HepG2 (cell line): ENCODE measurements at regions not wholly inside any gene's neighbourhood (a gene's known extent, or its start where the extent isn't known, plus 50 kb on each side); places are given as distances from the start of the nearest gene placed in this dataset.
"Not testable (repeated sequence)": the region's sequence is repeated elsewhere in the genome, so short reads cannot be mapped to it uniquely, and the experiment has no call there.

Source experiments
- ATAC-seq: fragments of 200-7000 bp; cut with Tn5 transposase; 3 replicates; pipeline ENCODE4 v1.9.1; 2020; ENCODE audit warnings: mild to moderate bottlenecking, moderate library complexity
- BruUV-seq: library from RNA; stranded (reverse); fragments of 400-500 nt; replicated peaks from 2 replicates; lab custom pipeline; 2021; lab: Mats Ljungman, UMichigan
- CTCF ChIA-PET: fragments of 300-600 bp; formaldehyde crosslinking; extraction: SDS; loops from one replicate; lab custom pipeline; 2021; ENCODE audit warnings: low total read pairs, inconsistent platforms, low intra/inter-chr PET ratio; lab: Yijun Ruan, JAX
- POLR2A ChIA-PET: fragments of 350-600 bp; sonication (Branson Sonifier 250); formaldehyde crosslinking; loops from one replicate; lab custom pipeline; 2020; ENCODE audit warnings: antibody characterized with exemption, inconsistent platforms; lab: Yijun Ruan, JAX
- DNase-seq: peaks from one replicate; pipeline ENCODE4 v3.0.0-alpha.2; 2015; ENCODE audit warnings: low spot score
- FAIRE-seq: peaks from 3 replicates; lab custom pipeline; 2011; peaks lifted over from hg19 to GRCh38; lab: Jason Lieb, UNC
- H2AFZ ChIP-seq: one replicate; pipeline ENCODE4 v1.6.1; 2011; ENCODE audit warnings: low read length, inconsistent platforms
- H3K27ac ChIP-seq: fragments of 300-600 bp; 3 replicates; pipeline ENCODE4 v1.8.0; 2011; ENCODE audit warnings: mixed run types, mild to moderate bottlenecking, mixed read lengths, low read length, inconsistent platforms; ENCODE audit not compliant: insufficient read depth; ENCODE audit errors: extremely low read length
- H3K27me3 ChIP-seq, 2 experiments: fragments of 200-600 bp in 1 of 2; 2 replicates in 1 of 2; 3 replicates in 1 of 2; pipeline versions ENCODE4 v1.6.0 to v1.8.0; 2011; ENCODE audit warnings: low read length in 2 of 2, mild to moderate bottlenecking in 2 of 2, moderate library complexity in 2 of 2, inconsistent platforms in 1 of 2; ENCODE audit not compliant: insufficient read depth in 2 of 2, control insufficient read depth in 1 of 2
- H3K36me3 ChIP-seq, 2 experiments: fragments of 200-600 bp in 1 of 2; replicated peaks in 1 of 2; 2 replicates in 1 of 2; 3 replicates in 1 of 2; pipeline versions ENCODE4 v1.5.1 to v1.8.0; 2011; ENCODE audit warnings: low read length in 2 of 2, inconsistent platforms in 1 of 2; ENCODE audit not compliant: insufficient read depth in 2 of 2, control insufficient read depth in 1 of 2
- H3K4me1 ChIP-seq: 2 replicates; pipeline ENCODE4 v1.5.1; 2012; ENCODE audit warnings: low read length, inconsistent platforms; ENCODE audit not compliant: insufficient read depth
- H3K4me2 ChIP-seq: 2 replicates; pipeline ENCODE4 v1.6.0; 2011; ENCODE audit warnings: low read depth, low read length, inconsistent platforms
- H3K4me3 ChIP-seq, 3 experiments: fragments of 200-600 bp in 1 of 3; sonication (generic), shearing (Covaris generic) in 1 of 3; replicated peaks in 1 of 3; 2 replicates each; pipeline ENCODE4 v1.5.1; 2011 to 2016; ENCODE audit warnings: low read length in 3 of 3, inconsistent platforms in 2 of 3, low read depth in 2 of 3, mild to moderate bottlenecking in 2 of 3, control low read depth in 1 of 3, mixed read lengths in 1 of 3; ENCODE audit not compliant: insufficient read depth in 1 of 3
- H3K79me2 ChIP-seq: one replicate; pipeline ENCODE4 v1.6.1; 2011; ENCODE audit warnings: low read length, inconsistent platforms; ENCODE audit not compliant: insufficient read depth
- H3K9ac ChIP-seq: 2 replicates; pipeline ENCODE4 v1.6.0; 2011; ENCODE audit warnings: mild to moderate bottlenecking, low read depth, low read length, inconsistent platforms; ENCODE audit not compliant: insufficient read depth
- H3K9me3 ChIP-seq: 2 replicates; pipeline ENCODE4 v1.5.1; 2012; ENCODE audit warnings: mild to moderate bottlenecking, low read length
- H4K20me1 ChIP-seq: 2 replicates; pipeline ENCODE4 v1.6.0; 2011; ENCODE audit warnings: inconsistent platforms, mild to moderate bottlenecking, low read length, moderate library complexity; ENCODE audit not compliant: insufficient read depth
- BHLHE40 ChIP-seq: IDR thresholded peaks from 2 replicates; pipeline ENCODE4 v1.6.1; 2011; ENCODE audit warnings: low read length, improper control_type of control experiment
- DMAP1 ChIP-seq: IDR thresholded peaks from 2 replicates; pipeline ENCODE4 v1.6.1; 2016
- MTA1 ChIP-seq: sonication (generic); formaldehyde crosslinking; IDR thresholded peaks from 2 replicates; pipeline ENCODE4 v1.4.0; 2020; ENCODE audit warnings: missing genetic modification reagents, mild to moderate bottlenecking, borderline replicate concordance
- NCOA1 ChIP-seq: sonication (generic); formaldehyde crosslinking; IDR thresholded peaks from 2 replicates; pipeline ENCODE4 v1.9.0; 2021; ENCODE audit warnings: missing genetic modification reagents
- PTBP1 ChIP-seq: fragments of 200-400 bp; formaldehyde crosslinking; IDR thresholded peaks from 2 replicates; pipeline ENCODE4 v1.6.1; 2018; ENCODE audit warnings: low read length, low read depth; ENCODE audit not compliant: poor library complexity, severe bottlenecking
- SOX5 ChIP-seq: IDR thresholded peaks from 2 replicates; pipeline ENCODE4 v1.6.1; 2016; ENCODE audit warnings: borderline replicate concordance
- STAG1 ChIP-seq: sonication (generic); formaldehyde crosslinking; IDR thresholded peaks from 2 replicates; pipeline ENCODE4 v1.4.0; 2020; ENCODE audit warnings: missing genetic modification reagents
- XBP1 ChIP-seq: sonication (generic); formaldehyde crosslinking; IDR thresholded peaks from 2 replicates; pipeline ENCODE4 v1.5.0; 2020; ENCODE audit warnings: missing genetic modification reagents
- ZBTB25 ChIP-seq: IDR thresholded peaks from 2 replicates; pipeline ENCODE4 v1.6.1; 2018; ENCODE audit warnings: missing genetic modification reagents
- ZMYM4 ChIP-seq: sonication (generic); formaldehyde crosslinking; IDR thresholded peaks from 2 replicates; pipeline ENCODE4 v1.8.1; 2023; ENCODE audit warnings: mild to moderate bottlenecking, missing genetic modification reagents
- ZNF24 ChIP-seq: fragments of 450-650 bp; IDR thresholded peaks from 2 replicates; pipeline ENCODE4 v1.6.1; 2017; ENCODE audit warnings: antibody characterized with exemption, mild to moderate bottlenecking
- ZNF556 ChIP-seq: sonication (generic); formaldehyde crosslinking; IDR thresholded peaks from 2 replicates; pipeline ENCODE4 v1.4.0; 2020; ENCODE audit warnings: mild to moderate bottlenecking, missing genetic modification reagents, borderline replicate concordance
- ZNF558 ChIP-seq: sonication (generic); formaldehyde crosslinking; IDR thresholded peaks from 2 replicates; pipeline ENCODE4 v1.9.0; 2022; ENCODE audit warnings: mild to moderate bottlenecking, missing genetic modification reagents, borderline replicate concordance
- ZNF773 ChIP-seq: sonication (generic); formaldehyde crosslinking; IDR thresholded peaks from 2 replicates; pipeline ENCODE4 v1.4.0; 2020; ENCODE audit warnings: missing genetic modification reagents, borderline replicate concordance
- WGBS: methylation state at CpG from one replicate; pipeline ENCODE4 v1.1.6; 2017; ENCODE audit warnings: low lambda C conversion rate; 5-methylcytosine and 5-hydroxymethylcytosine counted together
- in situ Hi-C: cut with HindIII; loops from 2 replicates; pipeline ENCODE4 v1.10.0; 2017; ENCODE audit warnings: low pct_unique_long_range_greater_than_20kb; ENCODE audit not compliant: extremely low pct_ligation_motif_present
- intact Hi-C: fragments of 100-400 bp; cut with micrococcal nuclease; formaldehyde crosslinking; loops from one replicate; pipeline ENCODE4 v1.10.0; 2022; ENCODE audit not compliant: unreplicated experiment

DNA sequence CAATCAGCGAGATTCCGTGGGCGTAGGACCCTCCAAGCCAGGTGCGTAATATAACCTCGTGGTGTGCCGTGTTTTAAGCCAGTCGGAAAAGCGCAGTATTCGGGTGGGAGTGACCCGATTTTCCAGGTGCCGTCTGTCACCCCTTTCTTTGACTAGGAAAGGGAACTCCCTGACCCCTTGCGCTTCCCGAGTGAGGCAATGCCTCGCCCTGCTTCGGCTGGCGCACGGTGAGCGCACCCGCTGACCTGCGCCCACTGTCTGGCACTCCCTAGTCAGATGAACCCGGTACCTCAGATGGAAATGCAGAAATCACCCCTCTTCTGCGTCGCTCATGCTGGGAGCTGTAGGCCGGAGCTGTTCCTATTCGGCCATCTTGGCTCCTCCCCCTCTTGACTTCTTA lies 352.6 kb upstream of the GHITM start:
- H3K79me2 ChIP-seq, H3K4me2 ChIP-seq, DNase-seq, H3K27me3 ChIP-seq, H3K4me1 ChIP-seq, CTCF ChIA-PET, BruUV-seq, H4K20me1 ChIP-seq, POLR2A ChIA-PET, H2AFZ ChIP-seq, H3K9ac ChIP-seq, H3K36me3 ChIP-seq, in situ Hi-C loops, ATAC-seq, H3K27ac ChIP-seq, H3K4me3 ChIP-seq, intact Hi-C loops, FAIRE-seq: not testable (repeated sequence)
- peaks cover 45% of the 10 kb centered on the region for H3K9me3 ChIP-seq
- 61% methylated on average over 18 of the region's 25 CpGs for WGBS

GRCh38 chr10:83801983-83802382 lies 337.3 kb upstream of the GHITM start:
- CTCF ChIA-PET = no interaction called here
- H3K4me3 ChIP-seq = no peak overlapping the region
- H3K4me1 ChIP-seq = no peaks in the 10 kb centered on the region
- FAIRE-seq (no peak), ATAC-seq (no peak), DNase-seq (no peak)
- H3K36me3 ChIP-seq = no peaks in the 10 kb centered on the region
- in situ Hi-C loops = no loop called here
- TF ChIP-seq MTA1 (no peak), STAG1 (CRISPR knock-in tag) (peak; percentile 33; the same call in 1 of the 2 replicates)
- POLR2A ChIA-PET = no interaction called here
- no peaks in the 10 kb centered on the region for H3K27me3 ChIP-seq
- BruUV-seq = no TSS peak
- intact Hi-C loops = loop anchor here (5.0 to 10.0 kb wide), 2 partner anchors 70 to 223 kb away; no protein-coding TSS in a partner anchor
- H3K9ac ChIP-seq = no peak overlapping the region
- peaks cover 50% of the 10 kb centered on the region for H3K9me3 ChIP-seq
- no peaks in the 10 kb centered on the region for H3K79me2 ChIP-seq
- H3K4me2 ChIP-seq = no peak overlapping the region
- no peaks in the 10 kb centered on the region for H4K20me1 ChIP-seq
- no peak overlapping the region for H3K27ac ChIP-seq
- no peak overlapping the region for H2AFZ ChIP-seq

DNA sequence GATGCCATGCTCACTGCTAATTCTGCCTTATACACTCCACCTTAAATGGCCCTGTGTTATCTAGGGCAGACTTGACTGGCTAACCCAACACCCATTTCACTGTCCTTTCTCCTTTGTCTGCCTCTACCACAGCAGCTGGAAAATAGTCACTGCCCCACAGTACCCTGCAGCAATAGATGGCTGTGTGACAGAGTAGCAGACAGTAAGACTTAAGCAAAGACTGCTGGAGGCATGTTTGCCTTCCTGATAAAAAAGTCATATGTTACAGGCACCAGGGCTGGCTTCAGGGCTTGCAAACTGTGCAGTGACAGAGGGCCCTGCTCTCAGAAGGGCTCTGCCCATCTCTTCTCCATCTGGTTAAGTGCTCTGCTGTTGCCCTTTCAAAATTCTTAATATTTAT lies 332.6 kb upstream of the GHITM start:
- DNase-seq (no peak), ATAC-seq (no peak), FAIRE-seq (no peak)
- no peaks in the 10 kb centered on the region for H3K27me3 ChIP-seq
- H4K20me1 ChIP-seq = no peaks in the 10 kb centered on the region
- no peak overlapping the region for H3K4me3 ChIP-seq
- intact Hi-C loops (loop anchor here (10.0 kb wide), 1 partner anchor 218 kb away; no protein-coding TSS in a partner anchor), in situ Hi-C loops (no loop called here)
- H3K27ac ChIP-seq = no peak overlapping the region
- no TSS peak for BruUV-seq
- CTCF ChIA-PET = no interaction called here
- H3K4me1 ChIP-seq = no peaks in the 10 kb centered on the region
- H3K9ac ChIP-seq = no peak overlapping the region
- TF ChIP-seq NCOA1 (CRISPR knock-in tag) = no peak
- no peak for TF ChIP-seq BHLHE40
- TF ChIP-seq ZMYM4 (CRISPR knock-in tag) = no peak
- no peak for TF ChIP-seq PTBP1
- TF ChIP-seq ZNF558 (CRISPR knock-in tag) = no peak
- no peak for TF ChIP-seq ZNF773
- TF ChIP-seq DMAP1 (CRISPR knock-in tag) = no peak
- TF ChIP-seq ZBTB25 = no peak
- TF ChIP-seq SOX5 = no peak
- TF ChIP-seq ZNF556 = no peak
- no peak for TF ChIP-seq ZNF24
- TF ChIP-seq XBP1 (CRISPR knock-in tag) = no peak
- POLR2A ChIA-PET = no interaction called here
- H3K9me3 ChIP-seq = peaks cover 17% of the 10 kb centered on the region
- H3K79me2 ChIP-seq = no peaks in the 10 kb centered on the region
- H2AFZ ChIP-seq = no peak overlapping the region
- H3K36me3 ChIP-seq = no peaks in the 10 kb centered on the region
- no peak overlapping the region for H3K4me2 ChIP-seq
